CD4-positive, alpha-beta T cell treated with Interferon alpha-2 for 1 hour (primary cell): ENCODE measurements at regions not wholly inside any gene's neighbourhood (a gene's known extent, or its start where the extent isn't known, plus 50 kb on each side); places are given as distances from the start of the nearest gene placed in this dataset.
"Not testable (repeated sequence)": the region's sequence is repeated elsewhere in the genome, so short reads cannot be mapped to it uniquely, and the experiment has no call there.

Source experiments
- DNase-seq, 2 donors: peaks; one replicate each; pipeline ENCODE4 v3.0.0-alpha.2; 2020 to 2022

DNA sequence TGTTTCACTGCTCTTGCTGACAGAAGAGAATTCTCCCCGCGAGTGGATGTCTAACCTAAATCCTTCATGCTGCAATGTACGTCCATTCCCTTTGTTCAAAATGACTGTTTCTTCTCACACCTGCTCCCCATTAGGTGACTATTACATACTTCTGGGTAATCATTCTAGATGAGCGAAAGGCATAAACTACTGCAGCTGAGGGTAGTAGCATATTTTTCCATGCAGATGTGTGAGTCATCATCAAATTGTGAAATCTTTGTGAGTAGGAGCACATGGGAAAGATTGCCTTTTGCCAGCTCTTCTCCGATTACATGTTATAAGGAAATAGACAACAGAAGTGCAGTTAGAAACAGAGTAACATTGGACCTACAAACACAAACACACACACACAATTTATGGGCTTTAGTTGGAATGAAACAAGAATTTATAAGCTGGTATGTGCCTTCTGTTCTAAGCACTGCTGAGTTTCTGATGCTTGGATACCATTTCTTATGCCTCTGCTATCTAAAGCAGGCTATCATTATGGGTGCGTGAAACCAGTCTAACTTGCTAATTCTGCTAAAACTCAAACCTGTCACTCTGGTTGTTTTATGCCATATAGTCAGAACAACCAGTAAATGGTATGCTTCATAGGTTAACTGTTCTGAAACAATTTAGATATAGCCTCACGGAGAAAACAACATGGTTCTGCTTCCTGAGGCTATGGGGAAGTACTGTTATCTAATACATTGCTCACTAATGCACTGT, 346.9 kb upstream of the PSMD7 start:
- DNase-seq = no peak

DNA sequence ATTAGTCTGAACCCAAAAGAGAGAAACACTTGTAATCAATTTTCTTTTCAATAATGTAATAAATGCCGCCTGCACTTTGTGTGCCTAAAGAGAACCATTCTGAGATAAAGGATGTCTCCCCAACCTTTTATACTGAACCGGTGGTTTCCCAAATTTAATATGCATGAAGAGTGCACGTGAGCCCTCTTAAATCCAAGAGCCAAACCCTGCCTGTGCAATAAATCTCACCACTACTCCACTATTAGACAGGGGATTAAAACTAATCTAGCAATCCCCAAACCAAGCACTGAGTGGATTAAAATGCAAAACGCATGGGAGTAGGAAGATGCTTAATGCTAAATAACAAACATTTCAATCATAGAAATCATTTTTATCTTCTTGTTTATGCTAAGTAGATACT, 351.0 kb upstream of the PSMD7 start:
- no peak for DNase-seq

- DNase-seq = not testable (repeated sequence)
Measured at GRCh38 chr16:73943184-73943583, 353.4 kb upstream of the PSMD7 start.

- not testable (repeated sequence) for DNase-seq
Measured at GRCh38 chr16:73940786-73941185, 355.8 kb upstream of the PSMD7 start.

DNA sequence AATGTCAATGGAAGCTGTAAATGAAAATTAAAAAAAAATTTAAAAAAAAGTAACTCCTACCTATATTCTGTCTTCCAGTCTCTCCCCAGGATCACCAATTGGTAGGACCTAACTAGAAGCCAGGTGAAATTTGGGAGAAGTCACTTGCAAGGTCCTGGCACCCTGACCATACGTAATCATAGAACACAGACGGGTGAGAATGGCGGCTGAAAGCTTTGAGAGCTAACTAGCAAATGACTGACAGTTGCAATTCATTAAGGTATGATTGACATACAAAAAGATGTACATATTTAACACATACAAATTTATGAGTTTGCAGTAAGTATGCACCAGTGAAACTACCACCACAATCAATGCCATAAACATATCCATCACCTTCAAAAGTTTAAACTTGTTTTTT, 372.7 kb upstream of the PSMD7 start:
- DNase-seq = no peak

DNA sequence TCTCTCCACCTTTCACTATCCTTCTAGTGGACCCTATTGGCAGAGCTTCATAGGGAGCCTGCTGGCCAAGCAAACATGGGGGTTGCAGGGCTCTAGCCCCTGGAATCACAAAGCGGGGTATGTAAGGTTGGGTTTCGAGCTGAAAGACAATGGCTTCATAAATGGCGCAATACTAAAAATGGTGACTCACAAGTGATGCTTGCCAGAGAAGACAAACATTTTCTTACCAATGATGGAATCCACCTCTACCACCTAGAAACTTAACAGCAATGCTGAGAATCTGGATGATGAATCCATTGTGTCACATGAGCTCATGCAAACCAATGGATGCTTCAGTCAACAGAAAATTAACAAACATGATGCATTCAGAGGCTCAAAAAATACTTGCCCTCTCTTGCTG, 375.3 kb upstream of the PSMD7 start:
- DNase-seq = no peak

- no peak for DNase-seq
Measured at GRCh38 chr16:73916829-73917594, 379.6 kb upstream of the PSMD7 start.

DNA sequence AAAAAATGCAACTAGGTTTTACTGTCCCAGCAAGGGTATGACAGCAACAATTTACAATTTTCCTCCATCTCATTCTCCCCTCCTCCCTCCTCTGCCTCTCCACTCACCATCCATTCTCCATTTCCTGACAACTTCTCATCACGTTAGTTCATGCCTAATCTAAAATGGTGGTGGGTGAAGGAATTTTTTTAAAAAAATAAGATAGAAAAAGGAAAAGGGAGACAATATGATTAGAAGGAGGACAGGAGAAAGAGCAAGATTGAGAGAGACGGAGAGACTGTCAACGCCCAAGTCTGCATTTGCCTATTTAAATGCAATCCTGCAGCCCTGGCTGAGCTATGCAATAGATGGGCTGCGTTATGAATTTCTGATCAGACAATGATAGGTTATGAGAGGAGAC, 380.7 kb upstream of the PSMD7 start:
- DNase-seq = no peak

DNA sequence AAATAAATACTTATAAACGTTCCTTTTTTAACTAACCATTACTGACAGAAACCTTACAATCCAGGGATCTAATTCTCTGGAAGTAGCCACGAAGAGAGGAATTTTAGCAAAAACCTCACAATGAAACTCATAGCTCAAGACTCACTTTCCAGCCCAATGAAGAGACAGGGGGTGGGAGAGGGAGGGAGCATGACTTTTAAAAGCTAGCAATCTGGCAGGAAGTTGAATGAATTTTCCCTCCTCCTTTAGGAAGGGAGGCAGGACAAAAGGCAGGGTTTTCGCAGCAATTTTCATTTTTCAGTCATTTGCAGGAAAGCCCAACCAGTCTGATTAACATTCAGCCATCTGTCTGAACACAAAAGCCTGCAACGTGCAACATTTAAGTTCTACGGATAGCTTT, 381.5 kb upstream of the PSMD7 start:
- no peak for DNase-seq

DNA sequence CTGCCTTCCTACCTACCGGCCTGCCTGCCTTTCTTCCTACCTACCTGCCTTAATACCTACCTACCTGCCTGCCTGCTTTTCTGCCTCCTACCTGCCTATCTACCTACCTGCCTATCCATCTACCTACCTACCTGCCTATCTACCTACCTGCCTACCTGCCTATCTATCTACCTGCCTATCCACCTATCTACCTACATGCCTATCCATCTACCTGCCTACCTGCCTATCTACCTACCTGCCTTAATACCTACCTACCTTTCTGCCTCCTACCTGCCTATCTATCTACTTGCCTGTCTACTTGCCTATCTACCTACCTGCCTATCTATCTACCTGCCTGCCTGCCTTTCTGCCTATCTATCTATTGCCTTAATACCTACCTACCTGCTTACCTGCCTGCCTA, 383.8 kb upstream of the PSMD7 start:
- DNase-seq = no peak

DNA sequence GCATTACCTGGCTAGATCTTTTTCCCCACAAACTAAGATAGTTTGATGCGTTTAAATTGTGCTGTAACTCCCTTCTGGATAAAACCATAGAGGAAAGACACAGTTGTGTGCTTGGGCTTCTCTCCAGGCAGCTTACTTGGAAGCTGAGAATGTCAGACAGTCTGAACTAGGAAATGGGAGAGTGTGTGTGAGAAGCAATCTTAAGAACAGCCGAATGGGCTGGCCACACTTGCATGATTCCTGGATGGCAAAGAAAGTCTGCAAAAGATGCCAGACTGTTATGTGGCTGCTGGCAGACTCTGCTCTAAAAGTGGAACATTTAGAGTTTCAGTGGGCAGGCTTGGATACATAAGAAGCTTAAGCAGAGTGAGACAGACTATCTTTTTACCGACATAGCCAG, 384.3 kb upstream of the PSMD7 start:
- DNase-seq = no peak

DNA sequence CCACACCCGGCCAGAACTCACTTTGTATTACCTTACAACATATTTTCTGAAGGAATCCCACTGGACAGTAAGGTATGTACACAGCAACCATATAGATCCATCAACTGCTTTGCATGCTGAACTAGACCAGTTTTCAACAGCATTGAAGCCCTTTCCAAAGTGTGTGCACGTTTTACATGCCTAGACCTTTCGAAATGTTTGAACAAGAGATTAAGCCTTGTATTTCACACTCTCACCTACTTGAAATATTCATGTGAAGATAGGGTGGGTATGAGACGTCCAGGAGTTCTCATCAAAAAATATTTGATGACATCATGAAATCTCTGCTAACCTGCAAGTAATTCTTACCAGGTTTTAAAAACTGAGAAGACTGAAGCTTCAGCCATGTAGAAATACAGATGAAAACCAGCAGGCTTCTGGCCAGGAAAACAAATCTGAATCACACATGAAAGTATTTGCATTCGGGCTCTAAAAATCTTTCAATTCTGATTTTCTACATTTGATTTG, 387.0 kb upstream of the PSMD7 start:
- no peak for DNase-seq

GRCh38 chr16:73891129-73891542, 405.5 kb upstream of the PSMD7 start:
- no peak for DNase-seq

- no peak for DNase-seq
Measured at GRCh38 chr16:73890186-73891128, 406.2 kb upstream of the PSMD7 start.

DNA sequence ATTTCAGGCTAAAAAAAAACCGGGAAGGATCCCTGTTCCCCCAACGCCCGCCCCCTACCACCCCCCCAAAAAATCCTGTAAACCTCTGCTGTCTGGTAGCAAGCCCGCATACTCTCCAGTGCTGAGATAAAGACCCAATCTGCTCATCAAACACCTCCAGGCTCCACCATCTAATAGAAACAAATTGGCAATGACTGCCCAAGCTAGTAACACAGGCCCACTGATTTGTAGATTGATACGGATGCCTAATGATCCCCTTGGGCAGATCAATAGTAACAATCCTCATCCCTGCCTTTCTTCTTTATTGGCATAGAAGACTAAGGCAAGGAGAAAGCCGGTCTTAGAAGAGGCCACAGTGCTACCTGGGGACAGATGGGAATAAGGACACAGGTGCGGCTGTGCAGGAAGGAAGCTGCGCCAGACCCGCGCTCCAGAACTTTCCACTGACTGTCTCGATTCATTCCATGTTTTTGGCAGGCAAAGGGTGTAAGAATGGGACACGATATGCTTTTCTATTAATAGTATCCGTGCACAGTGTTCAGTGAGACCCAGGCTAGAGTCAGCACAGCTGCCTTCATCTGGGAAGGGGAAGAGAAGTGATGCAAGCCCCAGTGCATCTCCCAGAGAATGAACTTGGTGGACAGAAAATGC, 407.6 kb upstream of the PSMD7 start:
- DNase-seq = no peak

DNA sequence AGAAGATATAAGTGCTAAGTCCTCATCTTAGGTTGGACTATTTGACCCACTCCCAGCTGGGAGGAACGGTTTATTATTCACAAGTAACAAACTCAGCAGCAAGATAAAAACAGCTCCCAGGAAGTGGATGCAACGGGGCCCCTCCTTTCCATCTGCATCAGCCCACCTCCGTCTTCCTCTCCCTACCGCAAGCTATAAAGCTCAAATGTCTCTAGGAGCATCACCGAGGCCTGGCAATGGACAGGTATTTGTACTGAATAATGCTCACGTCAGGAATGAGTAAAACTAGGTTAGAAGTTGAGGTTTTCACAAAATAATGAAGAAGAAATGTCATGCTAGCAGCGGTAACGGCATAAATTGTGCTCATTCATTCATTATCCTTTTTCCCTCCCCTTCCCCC, 408.7 kb upstream of the PSMD7 start:
- DNase-seq = no peak

GRCh38 chr16:73886426-73886825, 410.2 kb upstream of the PSMD7 start:
- no peak for DNase-seq

- no peak for DNase-seq
Measured at GRCh38 chr16:73885319-73885718, 411.3 kb upstream of the PSMD7 start.

GRCh38 chr16:73883841-73884240, 412.8 kb upstream of the PSMD7 start:
- DNase-seq = no peak

DNA sequence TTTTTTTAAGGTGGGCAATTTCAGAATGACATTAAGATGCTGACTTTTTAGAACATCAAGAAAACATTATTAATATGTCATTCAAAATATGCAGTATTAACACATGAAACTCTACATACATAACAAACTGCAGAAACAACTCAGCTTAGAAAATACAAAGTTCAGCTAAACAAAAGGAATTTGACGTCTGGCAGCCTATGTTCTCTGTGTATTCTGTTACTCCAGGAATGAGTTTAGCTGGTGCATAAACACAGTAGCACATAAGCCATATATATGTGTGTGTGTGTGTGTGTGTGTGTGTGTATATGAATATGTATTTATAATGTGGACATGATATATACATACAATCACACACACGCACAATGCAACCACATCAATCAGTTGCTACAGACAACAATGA, 413.5 kb upstream of the PSMD7 start:
- DNase-seq = no peak

DNA sequence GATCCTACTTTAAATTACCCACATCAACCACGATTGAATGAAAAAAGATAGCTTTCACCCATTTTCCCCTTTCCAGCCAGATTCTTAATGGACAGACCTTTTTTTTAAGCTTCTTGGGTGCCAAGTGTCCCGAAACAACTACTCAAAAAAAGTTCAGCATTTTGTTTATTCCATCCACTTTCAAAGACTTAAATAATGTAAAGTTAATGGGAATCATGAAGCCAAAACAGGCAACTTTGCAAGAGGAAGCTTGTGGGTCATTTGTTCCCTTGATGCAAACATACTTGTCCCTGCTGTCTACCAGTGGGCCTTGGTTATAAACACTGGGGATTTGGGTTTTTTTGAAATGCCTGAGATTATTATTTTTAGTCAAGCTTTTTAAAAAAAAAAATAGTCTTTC, 414.0 kb upstream of the PSMD7 start:
- no peak for DNase-seq

- no peak for DNase-seq
Measured at GRCh38 chr16:73882033-73882432, 414.6 kb upstream of the PSMD7 start.

GRCh38 chr16:73879621-73880020, 417.0 kb upstream of the PSMD7 start:
- DNase-seq = no peak
